ENCODE measurements at regions not wholly inside any gene's neighbourhood (a gene's known extent, or its start where the extent isn't known, plus 50 kb on each side); places are given as distances from the start of the nearest gene placed in this dataset.
"Not testable (repeated sequence)": the region's sequence is repeated elsewhere in the genome, so short reads cannot be mapped to it uniquely, and the experiment has no call there.

- 51 to 61% methylated on average over 17 of the region's 17 CpGs for WGBS, 2 experiments (ENCODE audit: low coverage in 1 of 2, low lambda C conversion rate in 2 of 2, missing lambda C conversion rate in 2 of 2)
- Histone ChIP-seq H2AFZ (no peak overlapping the region), H3K27me3 (replicated peaks; ENCODE audit: insufficient read depth) (no peaks in the 10 kb centered on the region), H3K36me3 (ENCODE audit: low read depth) (no peaks in the 10 kb centered on the region), H4K20me1 (ENCODE audit: insufficient read depth) (no peaks in the 10 kb centered on the region), H3K9me2 (ENCODE audit: insufficient read depth) (no peaks in the 10 kb centered on the region), H3K4me1 (ENCODE audit: insufficient read depth) (no peaks in the 10 kb centered on the region), H3F3A (ENCODE audit: insufficient read depth) (no peaks in the 10 kb centered on the region), H3K9me3 (ENCODE audit: low read depth) (no peaks in the 10 kb centered on the region), H3K79me2 (ENCODE audit: insufficient read depth) (no peaks in the 10 kb centered on the region), H3K4me2 (ENCODE audit: unreplicated experiment) (no peak overlapping the region), H3K27ac (no peak overlapping the region), H3K4me3 (no peak overlapping the region), H3K9ac (no peak overlapping the region)
- no peak for DNase-seq
- in situ Hi-C loops (cut with MboI): no loop called here
- TF ChIP-seq EZH2 (IDR thresholded peaks at IDR 0.05; ENCODE audit: insufficient read depth, poor library complexity, severe bottlenecking) (no peak), EZH2phosphoT487 (IDR thresholded peaks at IDR 0.05; ENCODE audit: insufficient read depth, low read depth) (no peak)
Measured at GRCh38 chr22:49345896-49346295, 481.8 kb downstream of the BRD1 start.

DNA sequence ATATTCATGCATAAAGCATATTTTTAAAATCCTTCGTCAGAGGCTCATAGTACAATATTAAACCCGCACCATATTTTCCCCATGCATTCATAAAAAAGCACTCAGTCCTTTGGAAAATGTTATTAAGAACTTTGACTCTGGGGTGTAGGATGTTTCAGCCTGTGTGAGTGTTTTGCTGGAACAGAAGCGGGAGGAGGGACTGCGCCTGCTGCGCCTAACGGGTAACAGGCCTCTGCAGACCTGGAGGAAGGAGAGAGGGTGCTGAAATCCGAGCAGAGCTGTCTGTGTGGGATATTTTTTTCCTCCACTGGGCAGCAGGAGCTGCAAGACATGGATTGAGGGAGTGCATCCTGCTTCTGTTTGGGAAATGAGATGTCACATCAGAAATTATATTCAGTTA lies 483.0 kb downstream of the BRD1 start:
- Histone ChIP-seq H3K36me3 (ENCODE audit: low read depth) (no peaks in the 10 kb centered on the region), H3K4me2 (ENCODE audit: unreplicated experiment) (no peak overlapping the region), H3K9ac (no peak overlapping the region), H3K4me1 (ENCODE audit: insufficient read depth) (no peaks in the 10 kb centered on the region), H3K4me3 (no peak overlapping the region), H3K9me3 (ENCODE audit: low read depth) (no peaks in the 10 kb centered on the region), H2AFZ (no peak overlapping the region), H3K79me2 (ENCODE audit: insufficient read depth) (no peaks in the 10 kb centered on the region), H3K9me2 (ENCODE audit: insufficient read depth) (no peaks in the 10 kb centered on the region), H4K20me1 (ENCODE audit: insufficient read depth) (no peaks in the 10 kb centered on the region), H3K27me3 (replicated peaks; ENCODE audit: insufficient read depth) (no peaks in the 10 kb centered on the region), H3F3A (ENCODE audit: insufficient read depth) (no peaks in the 10 kb centered on the region), H3K27ac (no peak overlapping the region)
- in situ Hi-C loops (cut with MboI): no loop called here
- DNase-seq: no peak
- 6 to 7% methylated on average over 7 of the region's 7 CpGs for WGBS, 2 experiments (ENCODE audit: low coverage in 1 of 2, low lambda C conversion rate in 2 of 2, missing lambda C conversion rate in 2 of 2)
- TF ChIP-seq EZH2phosphoT487 (IDR thresholded peaks at IDR 0.05; ENCODE audit: insufficient read depth, low read depth) (no peak), EZH2 (IDR thresholded peaks at IDR 0.05; ENCODE audit: insufficient read depth, poor library complexity, severe bottlenecking) (no peak)

DNA sequence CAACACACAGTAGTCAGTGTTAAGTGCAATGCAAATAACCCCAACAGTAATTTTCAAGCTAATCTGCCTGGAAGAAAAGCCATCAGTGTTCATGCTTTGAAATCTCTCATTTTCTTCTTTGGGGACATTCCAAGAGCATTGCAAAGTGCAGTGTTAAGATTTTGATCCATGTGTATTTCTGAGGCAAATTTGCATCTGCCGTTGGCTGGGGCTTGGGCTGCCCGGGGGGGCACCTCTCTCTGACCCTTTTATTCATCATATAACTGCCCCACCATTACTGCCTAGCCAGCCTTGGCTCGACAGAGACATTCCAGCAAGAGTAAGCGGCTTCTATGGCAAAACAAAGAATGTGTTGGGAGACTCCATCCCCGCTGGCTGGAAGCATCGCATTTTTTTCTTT lies 483.5 kb downstream of the BRD1 start:
- no peak overlapping the region for H2AFZ ChIP-seq
- in situ Hi-C loops (cut with MboI): no loop called here
- H3K9ac ChIP-seq: no peak overlapping the region
- H3K79me2 ChIP-seq (ENCODE audit: insufficient read depth): no peaks in the 10 kb centered on the region
- TF ChIP-seq EZH2 (IDR thresholded peaks at IDR 0.05; ENCODE audit: insufficient read depth, poor library complexity, severe bottlenecking) (no peak), EZH2phosphoT487 (IDR thresholded peaks at IDR 0.05; ENCODE audit: insufficient read depth, low read depth) (no peak)
- no peaks in the 10 kb centered on the region for H3K36me3 ChIP-seq (ENCODE audit: low read depth)
- no peaks in the 10 kb centered on the region for H3K4me1 ChIP-seq (ENCODE audit: insufficient read depth)
- no peak for DNase-seq
- no peaks in the 10 kb centered on the region for H3K9me3 ChIP-seq (ENCODE audit: low read depth)
- H3K9me2 ChIP-seq (ENCODE audit: insufficient read depth): no peaks in the 10 kb centered on the region
- 4 to 10% methylated on average over 6 of the region's 6 CpGs for WGBS, 2 experiments (ENCODE audit: low coverage in 1 of 2, low lambda C conversion rate in 2 of 2, missing lambda C conversion rate in 2 of 2)
- no peaks in the 10 kb centered on the region for H3K27me3 ChIP-seq (replicated peaks; ENCODE audit: insufficient read depth)
- H3F3A ChIP-seq (ENCODE audit: insufficient read depth): no peaks in the 10 kb centered on the region
- H4K20me1 ChIP-seq (ENCODE audit: insufficient read depth): no peaks in the 10 kb centered on the region
- no peak overlapping the region for H3K4me3 ChIP-seq
- no peak overlapping the region for H3K4me2 ChIP-seq (ENCODE audit: unreplicated experiment)
- no peak overlapping the region for H3K27ac ChIP-seq

- WGBS, 2 experiments (ENCODE audit: low coverage in 1 of 2, low lambda C conversion rate in 2 of 2, missing lambda C conversion rate in 2 of 2): 38 to 42% methylated on average over 8 of the region's 8 CpGs
- Histone ChIP-seq H4K20me1 (ENCODE audit: insufficient read depth) (no peaks in the 10 kb centered on the region), H3F3A (ENCODE audit: insufficient read depth) (no peaks in the 10 kb centered on the region), H3K4me3 (no peak overlapping the region), H3K79me2 (ENCODE audit: insufficient read depth) (no peaks in the 10 kb centered on the region), H3K9me2 (ENCODE audit: insufficient read depth) (no peaks in the 10 kb centered on the region), H3K4me2 (ENCODE audit: unreplicated experiment) (no peak overlapping the region), H2AFZ (no peak overlapping the region), H3K4me1 (ENCODE audit: insufficient read depth) (no peaks in the 10 kb centered on the region), H3K27ac (no peak overlapping the region), H3K9ac (no peak overlapping the region), H3K36me3 (ENCODE audit: low read depth) (no peaks in the 10 kb centered on the region), H3K9me3 (ENCODE audit: low read depth) (no peaks in the 10 kb centered on the region), H3K27me3 (replicated peaks; ENCODE audit: insufficient read depth) (no peaks in the 10 kb centered on the region)
- TF ChIP-seq EZH2phosphoT487 (IDR thresholded peaks at IDR 0.05; ENCODE audit: insufficient read depth, low read depth) (no peak), EZH2 (IDR thresholded peaks at IDR 0.05; ENCODE audit: insufficient read depth, poor library complexity, severe bottlenecking) (no peak)
- DNase-seq: no peak
- in situ Hi-C loops (cut with MboI): no loop called here
Measured at GRCh38 chr22:49340406-49340805, 487.3 kb downstream of the BRD1 start.

DNA sequence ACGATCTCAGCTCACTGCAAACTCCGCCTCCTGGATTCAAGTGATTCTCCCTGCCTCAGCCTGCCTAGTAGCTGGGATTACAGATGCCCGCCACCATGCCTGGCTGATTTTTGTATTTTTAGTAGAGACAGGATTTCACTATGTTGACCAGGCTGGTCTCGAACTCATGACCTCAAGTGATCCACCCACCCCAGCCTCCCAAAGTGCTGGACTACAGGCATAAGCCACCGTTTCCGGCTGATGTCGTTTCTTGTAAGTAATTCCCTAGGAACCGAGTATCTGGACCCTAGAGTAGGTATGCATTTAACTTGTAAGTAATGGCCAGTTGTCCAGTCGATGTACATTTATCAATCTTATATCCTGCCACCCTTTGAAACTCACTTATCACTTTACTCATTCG lies 491.2 kb downstream of the BRD1 start:
- H3K9me3 ChIP-seq (ENCODE audit: low read depth); in situ Hi-C loops (cut with MboI); H3K27ac ChIP-seq; H4K20me1 ChIP-seq (ENCODE audit: insufficient read depth); H3K27me3 ChIP-seq (replicated peaks; ENCODE audit: insufficient read depth); H3F3A ChIP-seq (ENCODE audit: insufficient read depth); H3K4me3 ChIP-seq; H2AFZ ChIP-seq; H3K9me2 ChIP-seq (ENCODE audit: insufficient read depth); H3K79me2 ChIP-seq (ENCODE audit: insufficient read depth); H3K4me2 ChIP-seq (ENCODE audit: unreplicated experiment); H3K4me1 ChIP-seq (ENCODE audit: insufficient read depth); DNase-seq; H3K9ac ChIP-seq; H3K36me3 ChIP-seq (ENCODE audit: low read depth): not testable (repeated sequence)
- 34 to 37% methylated on average over 10 of the region's 10 CpGs for WGBS, 2 experiments (ENCODE audit: low coverage in 1 of 2, low lambda C conversion rate in 2 of 2, missing lambda C conversion rate in 2 of 2)
